ENCODE measurements at regions not wholly inside any gene's neighbourhood (a gene's known extent, or its start where the extent isn't known, plus 50 kb on each side); places are given as distances from the start of the nearest gene placed in this dataset.

DNA sequence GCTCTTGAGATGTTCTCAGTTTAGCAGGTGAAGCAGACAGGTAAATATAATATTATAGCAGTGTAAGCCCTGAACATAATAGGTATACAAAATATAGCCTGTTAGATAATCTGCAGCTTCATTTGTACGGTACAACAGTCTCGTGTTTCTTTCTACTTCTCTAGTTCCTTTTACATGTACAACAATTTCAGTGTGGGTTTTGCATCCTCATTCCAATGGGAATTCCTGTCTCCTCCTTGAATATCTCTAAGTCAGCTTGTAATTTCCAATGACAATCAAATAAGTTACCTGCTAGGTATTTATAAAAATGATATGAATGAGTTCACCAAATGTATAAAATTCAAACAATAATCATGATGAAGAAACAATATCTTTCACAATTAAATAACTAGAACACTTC lies 330.0 kb upstream of the RND3 start:
- no peak overlapping the region for H3K4me2 ChIP-seq
- no peak for ATAC-seq
- H3K27me3 Mint-ChIP-seq (ENCODE audit: insufficient read depth, low read depth, poor library complexity), result peaks cover 1% of the 10 kb centered on the region
- DNase-seq (ENCODE audit: low spot score), result no peak
- no peak overlapping the region for H3K27ac Mint-ChIP-seq
- no peak overlapping the region for H3K27ac ChIP-seq (ENCODE audit: low read depth)
- no peaks in the 10 kb centered on the region for H3F3A ChIP-seq (replicated peaks; ENCODE audit: low read depth)
- no peaks in the 10 kb centered on the region for H4K20me1 ChIP-seq (replicated peaks; ENCODE audit: insufficient read depth)
- peaks cover 9% of the 10 kb centered on the region; the same call in 1 of the 2 replicates for H3K9me2 ChIP-seq (ENCODE audit: insufficient read depth)
- no peak overlapping the region for H3K4me3 ChIP-seq
- TF ChIP-seq, protein P1, sequence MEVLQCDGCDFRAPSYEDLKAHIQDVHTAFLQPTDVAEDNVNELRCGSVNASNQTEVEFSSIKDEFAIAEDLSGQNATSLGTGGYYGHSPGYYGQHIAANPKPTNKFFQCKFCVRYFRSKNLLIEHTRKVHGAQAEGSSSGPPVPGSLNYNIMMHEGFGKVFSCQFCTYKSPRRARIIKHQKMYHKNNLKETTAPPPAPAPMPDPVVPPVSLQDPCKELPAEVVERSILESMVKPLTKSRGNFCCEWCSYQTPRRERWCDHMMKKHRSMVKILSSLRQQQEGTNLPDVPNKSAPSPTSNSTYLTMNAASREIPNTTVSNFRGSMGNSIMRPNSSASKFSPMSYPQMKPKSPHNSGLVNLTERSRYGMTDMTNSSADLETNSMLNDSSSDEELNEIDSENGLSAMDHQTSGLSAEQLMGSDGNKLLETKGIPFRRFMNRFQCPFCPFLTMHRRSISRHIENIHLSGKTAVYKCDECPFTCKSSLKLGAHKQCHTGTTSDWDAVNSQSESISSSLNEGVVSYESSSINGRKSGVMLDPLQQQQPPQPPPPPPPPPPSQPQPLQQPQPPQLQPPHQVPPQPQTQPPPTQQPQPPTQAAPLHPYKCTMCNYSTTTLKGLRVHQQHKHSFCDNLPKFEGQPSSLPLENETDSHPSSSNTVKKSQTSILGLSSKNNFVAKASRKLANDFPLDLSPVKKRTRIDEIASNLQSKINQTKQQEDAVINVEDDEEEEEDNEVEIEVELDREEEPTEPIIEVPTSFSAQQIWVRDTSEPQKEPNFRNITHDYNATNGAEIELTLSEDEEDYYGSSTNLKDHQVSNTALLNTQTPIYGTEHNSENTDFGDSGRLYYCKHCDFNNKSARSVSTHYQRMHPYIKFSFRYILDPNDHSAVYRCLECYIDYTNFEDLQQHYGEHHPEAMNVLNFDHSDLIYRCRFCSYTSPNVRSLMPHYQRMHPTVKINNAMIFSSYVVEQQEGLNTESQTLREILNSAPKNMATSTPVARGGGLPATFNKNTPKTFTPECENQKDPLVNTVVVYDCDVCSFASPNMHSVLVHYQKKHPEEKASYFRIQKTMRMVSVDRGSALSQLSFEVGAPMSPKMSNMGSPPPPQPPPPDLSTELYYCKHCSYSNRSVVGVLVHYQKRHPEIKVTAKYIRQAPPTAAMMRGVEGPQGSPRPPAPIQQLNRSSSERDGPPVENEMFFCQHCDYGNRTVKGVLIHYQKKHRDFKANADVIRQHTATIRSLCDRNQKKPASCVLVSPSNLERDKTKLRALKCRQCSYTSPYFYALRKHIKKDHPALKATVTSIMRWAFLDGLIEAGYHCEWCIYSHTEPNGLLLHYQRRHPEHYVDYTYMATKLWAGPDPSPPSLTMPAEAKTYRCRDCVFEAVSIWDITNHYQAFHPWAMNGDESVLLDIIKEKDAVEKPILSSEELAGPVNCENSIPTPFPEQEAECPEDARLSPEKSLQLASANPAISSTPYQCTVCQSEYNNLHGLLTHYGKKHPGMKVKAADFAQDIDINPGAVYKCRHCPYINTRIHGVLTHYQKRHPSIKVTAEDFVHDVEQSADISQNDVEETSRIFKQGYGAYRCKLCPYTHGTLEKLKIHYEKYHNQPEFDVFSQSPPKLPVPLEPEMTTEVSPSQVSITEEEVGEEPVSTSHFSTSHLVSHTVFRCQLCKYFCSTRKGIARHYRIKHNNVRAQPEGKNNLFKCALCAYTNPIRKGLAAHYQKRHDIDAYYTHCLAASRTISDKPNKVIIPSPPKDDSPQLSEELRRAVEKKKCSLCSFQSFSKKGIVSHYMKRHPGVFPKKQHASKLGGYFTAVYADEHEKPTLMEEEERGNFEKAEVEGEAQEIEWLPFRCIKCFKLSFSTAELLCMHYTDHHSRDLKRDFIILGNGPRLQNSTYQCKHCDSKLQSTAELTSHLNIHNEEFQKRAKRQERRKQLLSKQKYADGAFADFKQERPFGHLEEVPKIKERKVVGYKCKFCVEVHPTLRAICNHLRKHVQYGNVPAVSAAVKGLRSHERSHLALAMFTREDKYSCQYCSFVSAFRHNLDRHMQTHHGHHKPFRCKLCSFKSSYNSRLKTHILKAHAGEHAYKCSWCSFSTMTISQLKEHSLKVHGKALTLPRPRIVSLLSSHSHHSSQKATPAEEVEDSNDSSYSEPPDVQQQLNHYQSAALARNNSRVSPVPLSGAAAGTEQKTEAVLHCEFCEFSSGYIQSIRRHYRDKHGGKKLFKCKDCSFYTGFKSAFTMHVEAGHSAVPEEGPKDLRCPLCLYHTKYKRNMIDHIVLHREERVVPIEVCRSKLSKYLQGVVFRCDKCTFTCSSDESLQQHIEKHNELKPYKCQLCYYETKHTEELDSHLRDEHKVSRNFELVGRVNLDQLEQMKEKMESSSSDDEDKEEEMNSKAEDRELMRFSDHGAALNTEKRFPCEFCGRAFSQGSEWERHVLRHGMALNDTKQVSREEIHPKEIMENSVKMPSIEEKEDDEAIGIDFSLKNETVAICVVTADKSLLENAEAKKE (CRISPR knock-in tag; IDR thresholded peaks at IDR 0.05), result no peak
- TF ChIP-seq POLR2AphosphoS5 (IDR thresholded peaks at IDR 0.05; ENCODE audit: low read depth) (no peak), EZH2phosphoT487 (IDR thresholded peaks at IDR 0.05; ENCODE audit: unreplicated experiment) (no peak), CREB1 (CRISPR knock-in tag; IDR thresholded peaks at IDR 0.05; ENCODE audit: low read depth) (no peak), ZNF331 (CRISPR knock-in tag; IDR thresholded peaks at IDR 0.05; ENCODE audit: low read depth) (no peak), STAT1 (IDR thresholded peaks at IDR 0.05; ENCODE audit: unreplicated experiment) (no peak), JUNB (IDR thresholded peaks at IDR 0.05; ENCODE audit: unreplicated experiment) (no peak), ZNF114 (CRISPR knock-in tag; IDR thresholded peaks at IDR 0.05) (no peak), NANOG (IDR thresholded peaks at IDR 0.05; ENCODE audit: borderline replicate concordance) (no peak), EZH2 (IDR thresholded peaks at IDR 0.05; ENCODE audit: low read depth, unreplicated experiment) (no peak)
- TF ChIP-seq, protein P2, sequence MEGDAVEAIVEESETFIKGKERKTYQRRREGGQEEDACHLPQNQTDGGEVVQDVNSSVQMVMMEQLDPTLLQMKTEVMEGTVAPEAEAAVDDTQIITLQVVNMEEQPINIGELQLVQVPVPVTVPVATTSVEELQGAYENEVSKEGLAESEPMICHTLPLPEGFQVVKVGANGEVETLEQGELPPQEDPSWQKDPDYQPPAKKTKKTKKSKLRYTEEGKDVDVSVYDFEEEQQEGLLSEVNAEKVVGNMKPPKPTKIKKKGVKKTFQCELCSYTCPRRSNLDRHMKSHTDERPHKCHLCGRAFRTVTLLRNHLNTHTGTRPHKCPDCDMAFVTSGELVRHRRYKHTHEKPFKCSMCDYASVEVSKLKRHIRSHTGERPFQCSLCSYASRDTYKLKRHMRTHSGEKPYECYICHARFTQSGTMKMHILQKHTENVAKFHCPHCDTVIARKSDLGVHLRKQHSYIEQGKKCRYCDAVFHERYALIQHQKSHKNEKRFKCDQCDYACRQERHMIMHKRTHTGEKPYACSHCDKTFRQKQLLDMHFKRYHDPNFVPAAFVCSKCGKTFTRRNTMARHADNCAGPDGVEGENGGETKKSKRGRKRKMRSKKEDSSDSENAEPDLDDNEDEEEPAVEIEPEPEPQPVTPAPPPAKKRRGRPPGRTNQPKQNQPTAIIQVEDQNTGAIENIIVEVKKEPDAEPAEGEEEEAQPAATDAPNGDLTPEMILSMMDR (conservative IDR thresholded peaks at IDR 0.05; ENCODE audit: low read depth in 2 of 2), result no peak
- TF ChIP-seq, protein P3, sequence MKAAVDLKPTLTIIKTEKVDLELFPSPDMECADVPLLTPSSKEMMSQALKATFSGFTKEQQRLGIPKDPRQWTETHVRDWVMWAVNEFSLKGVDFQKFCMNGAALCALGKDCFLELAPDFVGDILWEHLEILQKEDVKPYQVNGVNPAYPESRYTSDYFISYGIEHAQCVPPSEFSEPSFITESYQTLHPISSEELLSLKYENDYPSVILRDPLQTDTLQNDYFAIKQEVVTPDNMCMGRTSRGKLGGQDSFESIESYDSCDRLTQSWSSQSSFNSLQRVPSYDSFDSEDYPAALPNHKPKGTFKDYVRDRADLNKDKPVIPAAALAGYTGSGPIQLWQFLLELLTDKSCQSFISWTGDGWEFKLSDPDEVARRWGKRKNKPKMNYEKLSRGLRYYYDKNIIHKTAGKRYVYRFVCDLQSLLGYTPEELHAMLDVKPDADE (IDR thresholded peaks at IDR 0.05), result no peak
- TF ChIP-seq, protein P4, sequence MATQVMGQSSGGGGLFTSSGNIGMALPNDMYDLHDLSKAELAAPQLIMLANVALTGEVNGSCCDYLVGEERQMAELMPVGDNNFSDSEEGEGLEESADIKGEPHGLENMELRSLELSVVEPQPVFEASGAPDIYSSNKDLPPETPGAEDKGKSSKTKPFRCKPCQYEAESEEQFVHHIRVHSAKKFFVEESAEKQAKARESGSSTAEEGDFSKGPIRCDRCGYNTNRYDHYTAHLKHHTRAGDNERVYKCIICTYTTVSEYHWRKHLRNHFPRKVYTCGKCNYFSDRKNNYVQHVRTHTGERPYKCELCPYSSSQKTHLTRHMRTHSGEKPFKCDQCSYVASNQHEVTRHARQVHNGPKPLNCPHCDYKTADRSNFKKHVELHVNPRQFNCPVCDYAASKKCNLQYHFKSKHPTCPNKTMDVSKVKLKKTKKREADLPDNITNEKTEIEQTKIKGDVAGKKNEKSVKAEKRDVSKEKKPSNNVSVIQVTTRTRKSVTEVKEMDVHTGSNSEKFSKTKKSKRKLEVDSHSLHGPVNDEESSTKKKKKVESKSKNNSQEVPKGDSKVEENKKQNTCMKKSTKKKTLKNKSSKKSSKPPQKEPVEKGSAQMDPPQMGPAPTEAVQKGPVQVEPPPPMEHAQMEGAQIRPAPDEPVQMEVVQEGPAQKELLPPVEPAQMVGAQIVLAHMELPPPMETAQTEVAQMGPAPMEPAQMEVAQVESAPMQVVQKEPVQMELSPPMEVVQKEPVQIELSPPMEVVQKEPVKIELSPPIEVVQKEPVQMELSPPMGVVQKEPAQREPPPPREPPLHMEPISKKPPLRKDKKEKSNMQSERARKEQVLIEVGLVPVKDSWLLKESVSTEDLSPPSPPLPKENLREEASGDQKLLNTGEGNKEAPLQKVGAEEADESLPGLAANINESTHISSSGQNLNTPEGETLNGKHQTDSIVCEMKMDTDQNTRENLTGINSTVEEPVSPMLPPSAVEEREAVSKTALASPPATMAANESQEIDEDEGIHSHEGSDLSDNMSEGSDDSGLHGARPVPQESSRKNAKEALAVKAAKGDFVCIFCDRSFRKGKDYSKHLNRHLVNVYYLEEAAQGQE (IDR thresholded peaks at IDR 0.05; ENCODE audit: unreplicated experiment), result no peak
- no peak overlapping the region for H2AFZ ChIP-seq
- H3K36me3 ChIP-seq (ENCODE audit: insufficient read depth), result no peaks in the 10 kb centered on the region
- H3K4me1 ChIP-seq (ENCODE audit: insufficient read depth), result no peaks in the 10 kb centered on the region
- H3K9me3 Mint-ChIP-seq, result no peaks in the 10 kb centered on the region
- no peaks in the 10 kb centered on the region for H3K4me1 Mint-ChIP-seq
- H3K79me2 ChIP-seq (replicated peaks; ENCODE audit: insufficient read depth), result no peaks in the 10 kb centered on the region
- 0 out of 3 replicates have a peak, but pooled peaks cover 3% of the 10 kb centered on the region for H3K36me3 Mint-ChIP-seq (ENCODE audit: low read depth)
- no peak overlapping the region for H3K4me3 Mint-ChIP-seq
- H3K27me3 ChIP-seq (ENCODE audit: insufficient read depth), result no peaks in the 10 kb centered on the region

Data from GM23338 (cell line).